RWPE1 (cell line): ENCODE measurements at regions not wholly inside any gene's neighbourhood (a gene's known extent, or its start where the extent isn't known, plus 50 kb on each side); places are given as distances from the start of the nearest gene placed in this dataset.

Source experiments
- CTCF ChIA-PET: fragments of 350-600 bp; sonication (Branson Sonifier 250); formaldehyde crosslinking; extraction: SDS; loops from one replicate; lab custom pipeline; 2021; lab: Yijun Ruan, JAX
- POLR2A ChIA-PET: fragments of 400-600 bp; formaldehyde crosslinking; extraction: SDS; loops from one replicate; lab custom pipeline; 2020; ENCODE audit warnings: antibody characterized with exemption; ENCODE audit not compliant: low non-redundant PET; lab: Yijun Ruan, JAX
- DNase-seq: peaks from one replicate; pipeline ENCODE4 v3.0.0; 2012; ENCODE audit warnings: low spot score
- H3K27ac ChIP-seq: fragments of 450-650 bp; 2 replicates; pipeline ENCODE4 v1.5.1; 2017
- CTCF ChIP-seq: fragments of 450-650 bp; conservative IDR thresholded peaks from 2 replicates; pipeline ENCODE4 v1.5.1; 2017; ENCODE audit warnings: low read depth, mild to moderate bottlenecking

GRCh38 chr1:221396526-221396925 is 345.4 kb downstream of the DUSP10 start:
- no peak for TF ChIP-seq CTCF
- no peak overlapping the region for H3K27ac ChIP-seq
- no peak for DNase-seq
- CTCF ChIA-PET = interaction anchor here (0.6 kb wide), 1 partner anchor 591 kb away, joined by 4 read pairs; no protein-coding TSS in a partner anchor
- POLR2A ChIA-PET = no interaction called here

GRCh38 chr1:221397141-221397540 is 344.7 kb downstream of the DUSP10 start:
- POLR2A ChIA-PET = no interaction called here

GRCh38 chr1:221397606-221398005 is 344.3 kb downstream of the DUSP10 start:
- DNase-seq = no peak
- TF ChIP-seq CTCF = no peak
- ChIA-PET POLR2A (no interaction called here), CTCF (interaction anchor here (0.6 kb wide), 1 partner anchor 50 kb away, joined by 3 read pairs; no protein-coding TSS in a partner anchor)
- H3K27ac ChIP-seq = no peak overlapping the region

More at GRCh38 chr1:221397141-221397540, 344.7 kb downstream of the DUSP10 start:
- CTCF ChIA-PET = no interaction called here
- DNase-seq = no peak
- no peak overlapping the region for H3K27ac ChIP-seq
- TF ChIP-seq CTCF = no peak

- ChIA-PET POLR2A (no interaction called here), CTCF (no interaction called here)
- TF ChIP-seq CTCF = no peak
- H3K27ac ChIP-seq = no peak overlapping the region
- no peak for DNase-seq
Observed at GRCh38 chr1:221405146-221405545, 336.7 kb downstream of the DUSP10 start.

GRCh38 chr1:221408117-221408803 is 333.6 kb downstream of the DUSP10 start:
- no peak for TF ChIP-seq CTCF

GRCh38 chr1:221411283-221411682 is 330.6 kb downstream of the DUSP10 start:
- POLR2A ChIA-PET = no interaction called here
- CTCF ChIA-PET = interaction anchor here (0.6 kb wide), 1 partner anchor 208 kb away, joined by 3 read pairs; no protein-coding TSS in a partner anchor

More at GRCh38 chr1:221408117-221408803, 333.6 kb downstream of the DUSP10 start:
- CTCF ChIA-PET = no interaction called here
- POLR2A ChIA-PET = no interaction called here
- no peak for DNase-seq
- H3K27ac ChIP-seq = no peak overlapping the region

More at GRCh38 chr1:221411283-221411682, 330.6 kb downstream of the DUSP10 start:
- no peak for TF ChIP-seq CTCF
- H3K27ac ChIP-seq = no peak overlapping the region
- no peak for DNase-seq
